Cardiac fibroblast (primary cell): ENCODE measurements at regions not wholly inside any gene's neighbourhood (a gene's known extent, or its start where the extent isn't known, plus 50 kb on each side); places are given as distances from the start of the nearest gene placed in this dataset.

ENCODE experiments used
- DNase-seq, 2 donors: peaks; one replicate each; pipeline versions ENCODE4 v3.0.0 to v3.0.0-alpha.2; 2010; ENCODE audit warnings: low read depth in 2 of 2
- H3K4me3 ChIP-seq, 2 donors: replicated peaks in 1 of 2; 1 replicate in 1 of 2; 2 replicates in 1 of 2; pipeline ENCODE4 v1.5.1; 2011; ENCODE audit warnings: low read depth in 2 of 2, low read length in 2 of 2, mild to moderate bottlenecking in 2 of 2, moderate library complexity in 1 of 2
- CTCF ChIP-seq: IDR thresholded peaks from one replicate; pipeline ENCODE4 v1.5.1; 2011; ENCODE audit warnings: low read depth, mild to moderate bottlenecking, low read length, inconsistent platforms

GRCh38 chr3:15923640-15924405 is 126.0 kb upstream of the ANKRD28 start:
- TF ChIP-seq CTCF, result no peak
- H3K4me3 ChIP-seq, result no peak overlapping the region
- DNase-seq, result peak in 1 of 2 donors; percentile 22

DNA sequence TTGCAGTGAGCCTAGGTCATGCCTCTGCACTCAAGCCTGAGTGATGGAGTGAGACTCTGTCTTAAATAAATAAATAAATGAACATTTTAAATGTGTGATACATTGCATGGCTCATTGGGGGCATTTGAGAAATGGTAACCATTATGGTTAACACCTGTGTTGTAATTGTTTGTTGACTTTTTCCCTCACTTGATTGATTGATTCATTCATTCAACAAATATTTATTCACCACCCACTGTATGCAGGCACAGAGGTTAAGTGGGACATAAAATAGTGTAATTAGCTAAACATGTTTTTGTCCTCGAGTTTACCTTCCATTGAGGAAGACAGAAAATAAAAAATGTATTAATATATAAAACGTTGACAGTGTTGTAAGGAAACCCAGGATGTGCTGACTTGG is 127.1 kb upstream of the ANKRD28 start:
- no peak for DNase-seq
- no peak for TF ChIP-seq CTCF

GRCh38 chr3:15926871-15927270 is 129.1 kb upstream of the ANKRD28 start:
- no peak for TF ChIP-seq CTCF
- DNase-seq, result no peak
- H3K4me3 ChIP-seq, result no peak overlapping the region

More for the DNA sequence above, 127.1 kb upstream of the ANKRD28 start:
- no peak overlapping the region for H3K4me3 ChIP-seq

GRCh38 chr3:15927969-15928368 is 130.2 kb upstream of the ANKRD28 start:
- no peak for TF ChIP-seq CTCF
- DNase-seq, result no peak
- no peak overlapping the region for H3K4me3 ChIP-seq

DNA sequence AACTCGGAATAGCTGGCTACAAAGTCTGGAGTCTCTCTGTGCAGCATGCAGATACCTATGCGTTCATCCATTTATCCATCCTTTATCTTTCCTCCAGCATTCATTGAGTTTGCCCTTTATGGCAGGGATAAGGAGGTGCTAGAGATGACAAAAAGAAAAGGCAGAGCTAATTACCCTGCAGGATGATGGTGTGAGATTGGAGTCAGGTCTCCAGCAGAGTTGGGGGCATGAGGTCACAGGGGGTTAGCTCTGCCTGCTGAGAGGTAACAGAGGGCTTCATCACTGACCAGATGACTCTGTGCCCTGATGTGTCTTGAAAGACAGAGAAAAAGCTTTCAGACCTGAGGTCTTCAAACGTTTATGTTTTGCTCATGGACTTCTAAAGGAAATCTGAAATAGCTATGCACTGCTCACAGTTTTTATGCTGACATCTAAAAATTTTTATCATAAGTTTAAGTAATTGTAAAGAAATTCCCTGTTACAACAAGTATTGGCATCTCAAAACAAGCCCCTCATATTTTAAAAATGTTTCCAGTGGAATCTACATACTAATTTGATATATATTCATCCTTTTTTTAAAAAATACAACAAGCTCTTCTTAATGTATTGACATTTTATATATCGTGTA is 132.3 kb upstream of the ANKRD28 start:
- no peak overlapping the region for H3K4me3 ChIP-seq
- no peak for DNase-seq
- no peak for TF ChIP-seq CTCF

- no peak for DNase-seq
- TF ChIP-seq CTCF, result no peak
- no peak overlapping the region for H3K4me3 ChIP-seq
Observed at GRCh38 chr3:15932348-15933300, 134.8 kb upstream of the ANKRD28 start.
